Occipital lobe (tissue), 1 donor: ENCODE measurements at regions not wholly inside any gene's neighbourhood (a gene's known extent, or its start where the extent isn't known, plus 50 kb on each side); places are given as distances from the start of the nearest gene placed in this dataset.
"Not testable (repeated sequence)": the region's sequence is repeated elsewhere in the genome, so short reads cannot be mapped to it uniquely, and the experiment has no call there.

Experiments
- DNase-seq: peaks from one replicate; lab custom pipeline; 2025; lab: John Stamatoyannopoulos, UW

DNA sequence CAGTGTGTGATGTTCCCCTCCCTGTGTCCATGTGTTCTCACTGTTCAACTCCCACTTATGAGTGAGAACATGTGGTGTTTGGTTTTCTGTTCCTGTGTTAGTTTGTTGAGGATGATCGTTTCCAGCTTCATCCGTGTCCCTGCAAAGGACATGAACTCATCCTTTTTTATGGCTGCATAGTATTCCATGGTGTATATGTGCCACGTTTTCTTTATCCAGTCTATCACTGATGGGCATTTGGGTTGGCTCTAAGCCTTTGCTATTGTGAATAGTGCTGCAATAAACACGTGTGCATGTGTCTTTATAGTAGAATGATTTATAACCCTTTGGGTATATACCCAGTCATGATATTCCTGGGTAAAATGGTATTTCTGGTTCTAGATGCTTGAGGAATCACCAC, 316.6 kb upstream of the KCNMB2 start:
- DNase-seq: not testable (repeated sequence)

DNA sequence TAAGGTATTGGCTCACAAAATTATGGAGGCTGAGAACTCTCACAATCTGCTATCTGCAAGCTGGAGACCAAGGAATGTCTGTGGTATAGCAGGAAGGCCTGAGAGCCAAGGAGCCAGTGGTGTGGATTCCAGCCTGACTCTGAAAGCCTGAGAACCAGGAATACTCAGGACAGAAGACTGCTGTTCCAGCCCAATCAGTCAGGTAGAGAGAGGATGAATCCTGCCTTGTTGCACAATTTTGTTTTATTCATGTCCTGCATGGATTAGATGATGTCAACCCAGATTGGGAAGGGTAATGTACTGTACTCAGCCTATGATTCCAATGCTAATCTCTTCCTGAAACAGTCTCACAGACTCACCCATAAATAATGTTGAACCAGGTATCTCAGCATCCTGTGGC, 312.4 kb upstream of the KCNMB2 start:
- DNase-seq: no peak

DNA sequence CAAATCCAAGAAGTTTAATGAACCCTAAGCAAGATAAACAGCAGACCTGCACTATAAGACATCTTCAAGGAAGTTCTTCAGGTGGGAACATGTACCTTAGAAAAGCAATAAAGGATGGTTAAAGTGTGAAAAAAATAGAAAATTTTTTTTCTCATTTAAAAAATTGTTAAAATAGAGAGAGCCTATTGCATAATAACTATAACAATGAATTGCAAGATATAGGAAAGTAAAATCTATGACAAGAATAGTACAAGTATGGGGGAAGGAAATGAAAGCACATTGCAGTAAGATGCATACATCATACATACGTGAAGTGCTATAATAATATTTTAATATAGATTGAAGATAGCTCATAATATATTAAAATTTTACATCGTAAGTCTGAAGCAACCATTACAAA, 310.1 kb upstream of the KCNMB2 start:
- no peak for DNase-seq

DNA sequence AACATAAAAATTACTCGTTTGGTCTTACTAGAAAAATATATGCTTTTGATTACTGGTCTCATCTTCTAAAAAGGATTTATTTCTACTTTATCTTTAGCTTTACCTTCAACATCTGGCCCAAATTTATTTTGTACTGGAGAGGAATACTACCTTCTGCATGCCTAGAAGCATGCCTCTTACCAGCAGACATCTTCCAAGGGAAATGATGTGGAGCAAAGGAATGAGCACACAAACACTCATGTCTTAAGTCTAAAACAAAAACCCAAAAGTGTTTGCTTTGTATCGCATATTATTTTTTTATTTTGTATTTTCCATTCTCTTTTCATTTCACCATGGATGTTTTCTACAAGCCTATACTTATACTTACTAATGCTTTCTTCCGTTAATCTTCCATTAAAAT, 304.6 kb upstream of the KCNMB2 start:
- no peak for DNase-seq

DNA sequence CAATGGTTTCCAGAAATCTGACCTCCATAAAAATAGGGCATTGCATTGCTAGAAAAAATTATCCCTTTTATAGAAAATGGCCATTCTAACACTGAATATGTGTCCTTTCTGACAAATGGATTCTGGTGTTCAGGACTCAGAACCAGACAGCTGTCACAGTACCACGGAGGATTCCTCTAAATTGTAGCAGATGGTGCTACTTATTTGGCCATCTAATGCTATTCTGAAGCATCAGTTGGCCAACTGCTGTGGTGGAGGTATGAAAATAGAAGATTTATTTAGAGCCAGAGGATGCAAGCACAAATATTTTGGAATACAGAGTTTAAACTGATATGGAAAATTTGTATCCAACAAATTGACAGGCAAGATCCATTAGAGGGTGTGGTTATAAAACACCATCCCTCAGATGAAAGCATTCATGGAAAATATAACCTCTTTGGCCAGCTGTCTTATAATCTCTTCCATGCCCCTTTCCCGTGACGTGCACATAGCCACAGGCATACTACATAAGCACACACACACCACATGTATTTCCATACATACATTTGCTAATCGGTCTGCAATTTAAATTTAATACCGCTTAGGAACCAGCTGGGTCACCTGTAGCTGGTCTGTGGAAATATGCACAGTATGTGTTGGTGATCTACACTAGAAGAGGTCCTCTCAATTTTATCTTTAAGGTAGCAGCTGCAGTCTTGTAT, 302.7 kb upstream of the KCNMB2 start:
- no peak for DNase-seq

DNA sequence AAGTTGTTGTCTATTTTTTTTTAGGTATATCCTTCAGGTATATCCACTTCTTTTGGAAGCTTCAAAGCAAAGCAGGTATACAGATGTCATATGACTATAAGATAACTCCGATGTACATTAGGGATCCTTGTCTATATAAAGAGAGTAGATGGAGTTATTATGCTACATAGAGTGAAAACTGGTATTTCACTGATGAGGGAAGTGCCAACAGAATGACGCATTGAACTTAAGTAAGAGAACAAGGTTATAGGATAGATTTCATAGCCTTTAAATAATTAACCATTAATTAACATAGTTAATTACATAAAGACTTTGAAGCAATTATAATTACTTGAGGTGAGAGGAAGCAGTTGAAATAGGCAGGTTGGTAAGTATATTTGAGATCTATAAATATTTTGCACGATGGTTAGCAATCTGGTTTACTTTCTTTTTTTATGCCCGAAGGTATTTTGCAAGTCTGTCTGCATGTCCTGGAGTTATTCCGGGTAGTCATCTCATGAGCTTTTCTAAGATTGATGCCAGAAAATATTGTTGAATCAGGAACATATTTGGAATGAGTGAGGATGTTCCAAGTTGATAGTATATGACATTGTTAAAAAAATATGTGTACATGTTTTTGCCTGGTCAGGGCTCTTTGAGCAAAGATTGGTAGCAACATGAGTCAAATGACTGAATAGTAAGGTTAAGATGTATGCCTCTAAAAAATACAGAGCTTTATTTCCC, 299.5 kb upstream of the KCNMB2 start:
- no peak for DNase-seq

DNA sequence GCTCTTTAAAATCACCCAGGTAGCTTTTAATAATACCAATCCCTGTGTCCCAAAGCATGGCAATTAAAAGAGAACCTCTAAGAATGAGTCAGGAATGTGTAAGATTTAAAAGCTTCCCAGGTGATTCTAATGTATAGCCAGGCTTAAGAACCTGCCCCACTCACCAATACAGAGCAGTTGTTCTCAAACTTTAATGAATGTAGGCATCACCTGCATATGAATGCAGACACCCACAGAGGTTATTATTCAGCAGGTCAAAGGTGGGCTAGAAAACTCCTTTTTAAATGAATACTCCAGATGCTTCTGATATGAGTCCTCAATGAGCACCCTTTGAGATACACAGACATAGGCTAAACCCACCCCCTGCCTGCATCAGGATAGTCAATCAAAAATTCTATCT, 298.1 kb upstream of the KCNMB2 start:
- DNase-seq: no peak

DNA sequence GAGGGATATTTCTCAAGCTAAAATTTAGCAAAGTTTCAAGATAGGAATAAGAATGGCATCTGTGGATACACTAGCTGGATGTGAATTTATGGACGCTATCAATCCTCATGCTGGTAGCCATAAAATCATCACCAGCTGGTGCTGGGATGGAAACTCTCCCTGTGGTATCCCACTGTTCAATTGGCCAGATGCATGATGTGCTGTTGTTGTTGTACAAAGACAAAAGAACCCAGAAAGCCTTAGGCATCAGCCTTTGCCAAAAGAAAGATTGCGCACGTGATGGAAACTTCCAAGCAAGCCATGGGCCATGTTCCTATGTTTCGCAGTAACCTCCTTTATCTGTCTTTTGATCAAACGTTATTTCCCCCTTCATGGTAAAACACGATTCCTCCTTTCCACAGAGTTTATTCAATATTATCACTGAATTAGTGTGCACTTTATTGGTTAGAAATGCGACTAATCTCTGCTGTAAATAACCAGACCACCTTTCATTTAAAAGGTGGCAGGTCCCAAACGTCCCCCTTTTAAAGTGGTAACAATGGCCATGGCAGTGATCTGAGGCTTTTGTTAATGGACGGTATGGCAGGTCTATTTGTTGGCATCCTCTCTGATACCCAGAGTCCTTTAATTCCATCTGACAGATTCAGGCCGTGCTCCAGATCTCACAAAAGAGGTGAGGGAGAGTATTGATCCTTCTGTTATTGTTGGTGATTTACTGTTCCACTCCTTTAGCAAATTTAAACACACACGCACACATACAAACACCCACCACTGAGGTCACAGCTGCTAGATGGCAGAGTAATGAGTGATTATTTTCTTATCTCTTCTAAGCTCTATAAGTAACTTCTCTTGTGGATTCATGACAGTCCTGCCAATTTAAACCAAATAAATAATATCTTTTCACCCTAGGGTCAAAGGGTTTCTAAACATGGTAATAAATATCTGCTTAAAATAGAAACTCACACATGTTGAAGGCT, 291.2 kb upstream of the KCNMB2 start:
- DNase-seq: no peak

DNA sequence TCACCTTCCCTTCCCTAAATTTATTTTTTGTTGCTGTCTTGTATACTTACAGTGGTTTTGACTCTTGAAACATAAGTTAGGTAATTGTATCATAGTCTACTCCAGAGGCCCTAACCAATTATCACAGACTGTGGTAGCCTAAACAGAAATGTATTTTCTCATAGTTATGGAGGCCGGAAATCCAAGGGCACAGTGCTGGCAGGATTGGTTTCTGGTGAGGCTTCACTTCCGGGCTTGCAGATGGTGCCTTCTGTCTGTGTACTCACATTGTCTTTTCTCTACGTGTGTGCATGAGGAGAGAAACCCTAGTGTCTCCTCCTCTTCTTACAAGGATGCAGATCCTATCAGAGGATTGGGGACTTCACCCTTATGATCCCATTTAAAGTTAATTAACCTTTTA, 290.2 kb upstream of the KCNMB2 start:
- no peak for DNase-seq

DNA sequence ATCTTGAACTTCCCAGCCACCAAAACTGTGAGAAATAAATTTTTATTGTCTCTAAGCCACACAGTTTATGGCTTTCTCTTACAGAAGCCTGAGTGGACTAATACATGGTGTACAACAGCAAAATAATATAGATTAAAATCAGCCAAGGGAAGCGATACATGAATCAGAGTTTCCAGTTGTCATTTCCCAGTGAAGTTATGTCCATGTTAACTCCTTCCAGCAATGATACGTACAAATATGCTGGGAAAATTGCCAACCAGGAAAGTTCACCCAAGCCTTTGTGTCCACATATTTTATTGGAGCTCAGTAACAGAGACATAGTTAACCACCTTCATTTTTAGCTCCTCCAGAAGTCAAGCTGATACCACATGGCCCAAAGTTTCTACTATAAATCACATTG, 280.9 kb upstream of the KCNMB2 start:
- DNase-seq: no peak

DNA sequence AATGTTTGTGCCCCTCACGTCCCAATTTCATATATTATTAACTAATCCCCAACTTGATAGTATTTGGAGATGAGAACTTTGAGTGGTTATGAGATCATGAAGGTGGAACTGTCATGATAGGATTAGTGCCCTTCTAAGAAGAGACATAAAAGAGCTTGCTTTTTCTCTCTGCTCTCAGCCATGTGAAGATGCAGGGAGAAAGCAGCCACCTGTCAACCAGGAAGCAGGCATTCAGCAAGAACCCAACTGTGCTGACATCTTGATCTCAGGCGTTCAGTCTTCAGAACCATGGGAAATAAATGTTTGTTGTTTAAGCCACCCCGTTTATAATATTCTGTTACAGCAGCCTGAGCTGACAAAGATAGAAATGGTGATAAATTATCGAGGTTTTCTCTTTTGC, 278.7 kb upstream of the KCNMB2 start:
- no peak for DNase-seq

DNA sequence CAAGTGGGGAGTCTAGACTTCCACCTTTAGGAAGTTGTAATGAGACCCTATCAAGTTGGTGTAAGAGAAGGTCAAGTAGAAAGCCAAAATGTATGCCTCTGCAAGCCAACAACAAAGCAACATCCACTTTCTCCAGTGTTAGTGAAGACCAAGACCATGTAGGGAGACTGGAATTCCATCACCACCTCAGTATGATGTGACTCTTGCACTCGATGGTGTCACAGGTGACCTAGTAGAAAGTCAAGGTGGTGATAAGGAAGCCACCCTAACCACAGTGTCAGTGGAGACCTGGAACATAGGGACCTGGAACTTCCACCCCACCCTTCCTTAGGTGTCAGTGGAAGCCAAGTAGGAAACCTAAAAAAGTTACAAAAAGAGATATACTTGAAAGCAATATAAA, 278.1 kb upstream of the KCNMB2 start:
- DNase-seq: no peak

DNA sequence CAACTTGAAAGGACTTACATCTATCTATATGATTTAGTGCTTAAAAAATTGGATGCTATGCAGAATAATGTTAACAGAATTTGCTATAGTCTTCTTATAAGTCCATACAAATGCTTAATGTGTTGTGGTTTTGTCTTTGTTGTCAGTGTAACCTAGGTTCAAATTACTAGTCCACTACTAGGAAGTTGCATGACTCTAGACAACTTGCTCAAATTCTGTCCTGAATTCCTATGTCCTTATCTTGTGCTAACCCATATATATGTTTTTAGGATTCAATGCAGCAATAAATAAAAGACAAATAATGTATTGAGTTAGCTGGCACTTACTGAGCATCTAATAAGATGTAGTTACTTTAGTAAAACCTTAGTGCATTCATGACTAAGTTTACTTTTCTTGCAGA, 276.5 kb upstream of the KCNMB2 start:
- DNase-seq: no peak

DNA sequence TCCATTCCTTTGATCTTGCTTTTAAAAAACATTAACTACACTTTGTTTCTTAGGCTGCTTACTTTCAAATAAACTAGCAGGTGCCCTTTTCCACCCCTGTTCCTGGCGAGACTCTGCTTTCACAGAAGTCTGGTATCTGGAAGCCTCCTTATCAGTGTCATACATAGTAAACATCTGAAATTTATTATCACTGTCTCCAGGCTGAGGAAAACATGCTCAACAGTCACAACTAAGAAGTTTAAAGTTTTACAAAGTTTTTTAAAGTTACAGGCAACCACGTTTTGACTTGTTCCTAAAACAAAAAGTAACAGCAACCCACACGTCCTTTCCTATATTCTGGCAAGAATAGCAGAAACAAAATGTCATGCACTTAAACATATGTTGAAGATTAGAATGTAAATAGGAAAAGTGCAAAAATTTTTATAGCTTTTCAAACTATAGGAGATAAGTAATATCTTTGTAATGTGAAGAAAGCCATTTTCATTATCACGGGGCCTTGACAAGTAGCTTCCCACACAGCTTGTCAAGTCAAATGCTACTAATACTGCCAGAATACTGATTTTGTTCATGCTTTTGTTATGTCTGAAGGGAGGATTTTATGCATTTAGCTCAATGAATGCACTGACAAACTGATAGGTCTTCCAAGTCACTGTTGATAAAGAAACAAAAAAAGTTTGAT, 275.2 kb upstream of the KCNMB2 start:
- DNase-seq: no peak

DNA sequence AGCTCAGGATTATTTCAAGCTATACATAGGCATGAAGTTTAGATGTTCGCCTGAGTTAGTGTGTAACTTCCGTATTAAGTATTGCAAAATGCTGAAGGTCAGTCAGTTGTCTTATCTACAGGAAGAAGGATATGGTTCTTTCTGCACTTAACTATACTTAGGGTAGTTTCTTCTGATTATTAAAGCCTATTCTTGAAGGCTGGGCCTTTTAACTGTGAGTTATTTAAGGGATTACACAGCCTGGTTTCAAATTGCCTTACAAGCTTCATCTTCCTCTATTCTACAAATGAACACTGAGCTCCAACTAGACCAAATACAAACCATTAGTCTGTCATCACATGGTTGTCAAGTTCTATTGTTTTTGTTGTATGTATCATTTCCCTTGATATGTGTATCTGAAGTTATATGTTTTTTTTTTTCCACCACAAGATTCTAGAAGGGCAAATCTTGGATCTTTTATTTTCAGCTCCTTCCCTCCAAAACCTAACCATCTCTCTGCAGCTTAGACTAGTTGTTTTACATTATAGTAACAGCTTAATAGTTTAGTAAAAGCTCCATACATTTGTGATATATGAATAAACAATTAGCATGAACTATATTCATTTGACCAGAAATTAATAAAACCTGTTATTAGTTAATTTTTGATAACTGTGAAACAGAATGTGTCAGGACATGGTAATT, 272.9 kb upstream of the KCNMB2 start:
- DNase-seq: no peak

DNA sequence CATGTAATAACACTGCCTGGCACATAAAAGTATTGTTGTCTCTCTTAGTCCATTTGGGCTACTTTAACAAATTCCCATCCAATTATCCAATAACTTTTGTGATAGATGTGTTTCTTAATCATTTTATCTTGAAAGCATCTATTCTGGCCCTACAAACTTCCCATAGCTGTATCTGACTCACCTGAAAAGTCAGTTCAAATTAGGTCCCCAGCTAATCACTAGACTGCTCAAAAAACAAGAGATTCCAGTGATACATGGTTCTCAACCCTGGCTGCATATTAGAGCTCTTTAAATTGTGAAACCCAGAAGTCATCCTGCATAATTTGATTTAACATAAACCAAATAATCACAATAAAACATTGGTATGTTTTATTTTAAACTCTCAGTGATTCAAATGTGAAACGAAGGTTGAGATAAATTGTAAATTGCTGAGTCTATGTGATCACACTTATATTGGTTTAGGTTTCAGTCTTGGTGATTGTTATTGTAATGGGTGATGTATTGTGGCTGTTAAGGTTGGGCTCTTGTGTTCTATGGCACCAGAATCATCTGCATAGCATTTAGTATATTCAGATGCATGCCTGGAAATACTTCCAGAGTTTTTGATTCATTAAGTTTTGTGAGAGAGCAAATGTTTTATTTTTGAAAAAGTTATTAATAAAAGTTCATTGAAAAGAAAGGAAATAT, 268.9 kb upstream of the KCNMB2 start:
- no peak for DNase-seq

DNA sequence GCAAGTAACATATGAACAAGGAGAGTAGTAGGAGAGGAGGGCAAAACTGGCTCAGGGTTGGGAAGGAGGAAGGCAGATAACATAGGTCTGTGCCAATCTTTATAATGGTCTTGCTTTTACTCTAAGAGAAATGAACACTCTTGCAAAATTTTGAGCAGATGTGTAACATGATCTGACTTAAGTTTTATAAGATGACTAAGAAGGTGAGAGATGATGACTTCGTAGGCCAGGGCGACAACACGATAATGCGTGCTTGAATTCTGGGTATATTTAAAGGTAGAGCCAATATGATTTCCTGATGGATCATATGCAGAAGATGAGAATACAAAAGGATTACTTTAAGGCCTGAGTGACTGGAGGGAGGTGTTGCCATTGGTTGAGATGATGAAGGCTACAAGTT, 265.4 kb upstream of the KCNMB2 start:
- no peak for DNase-seq

DNA sequence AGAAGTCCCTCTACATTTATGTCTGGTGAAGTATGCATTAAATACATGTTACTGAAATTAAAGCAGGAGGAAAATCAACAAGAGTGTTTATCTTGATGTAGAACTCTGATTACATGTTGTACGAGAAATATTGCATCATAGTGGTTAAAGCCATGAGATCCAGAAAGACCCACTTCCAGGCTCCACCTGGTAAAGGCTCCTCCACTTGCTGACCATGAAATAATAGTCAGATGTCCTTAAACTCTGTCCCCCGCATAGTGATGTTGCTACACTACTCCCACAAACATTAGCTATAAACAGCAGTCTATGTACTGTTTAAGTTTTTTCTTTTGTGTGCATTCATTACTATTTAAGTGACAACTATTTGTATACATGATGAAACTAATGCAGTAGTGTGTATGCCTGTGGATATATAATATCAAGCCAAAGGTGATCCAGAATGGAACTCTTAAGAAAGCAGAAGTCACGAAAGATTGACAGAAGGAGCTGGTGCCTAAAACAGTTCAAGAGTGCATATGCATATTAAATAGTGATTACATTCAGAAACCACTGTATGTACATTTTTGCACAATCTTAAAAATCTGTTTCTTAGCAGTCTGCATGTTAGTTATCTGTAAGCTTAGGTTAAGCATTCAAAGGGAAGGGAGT, 264.4 kb upstream of the KCNMB2 start:
- no peak for DNase-seq

DNA sequence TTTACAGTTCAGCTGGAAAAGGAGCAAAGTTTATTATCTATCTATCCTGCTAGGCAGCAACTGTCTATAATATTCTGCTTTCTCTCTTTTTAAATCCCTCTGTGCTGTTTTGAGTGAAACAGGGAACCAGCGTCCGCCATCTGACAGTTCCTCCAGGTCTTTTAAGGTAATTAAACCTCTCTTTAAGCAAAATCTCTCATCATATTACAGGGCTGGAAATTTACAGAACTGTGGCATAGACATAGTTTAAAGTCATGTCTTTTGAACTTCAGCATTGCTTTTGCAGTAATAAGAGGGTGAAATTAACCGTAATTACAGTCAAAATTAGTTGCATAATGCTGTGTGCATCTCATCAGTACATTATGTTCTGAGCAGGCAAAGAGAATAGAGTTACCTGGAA, 263.4 kb upstream of the KCNMB2 start:
- DNase-seq: no peak

DNA sequence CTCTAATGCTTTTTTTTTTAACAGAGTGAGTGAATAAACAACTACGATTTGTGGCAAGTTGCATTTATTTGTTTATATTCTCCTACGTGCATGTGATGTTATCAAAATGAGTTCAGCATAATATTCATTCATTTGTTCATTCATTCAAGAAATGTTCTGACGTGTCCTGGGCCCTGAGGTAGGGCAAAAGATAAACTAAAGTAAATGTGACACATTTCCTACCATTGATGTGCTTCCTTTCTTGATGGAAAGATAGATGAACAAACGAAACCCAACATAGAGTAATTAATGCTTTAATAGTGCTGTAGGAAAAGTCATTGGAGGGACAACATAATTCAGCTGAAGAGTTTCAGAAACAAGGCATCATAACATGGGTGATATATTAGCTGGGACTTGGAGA, 261.5 kb upstream of the KCNMB2 start:
- DNase-seq: no peak
